ENCODE measurements at regions not wholly inside any gene's neighbourhood (a gene's known extent, or its start where the extent isn't known, plus 50 kb on each side); places are given as distances from the start of the nearest gene placed in this dataset.

- ChIA-PET POLR2A (no interaction called here), CTCF (no interaction called here)
These were observed 229.0 kb upstream of the SP4 start for GRCh38 chr7:21198921-21199320.

- CTCF ChIA-PET: no interaction called here
These were observed 227.4 kb upstream of the SP4 start for GRCh38 chr7:21200503-21200902.

GRCh38 chr7:21214657-21215056, 213.2 kb upstream of the SP4 start:
- ChIA-PET POLR2A (no interaction called here), CTCF (no interaction called here)

More at GRCh38 chr7:21200503-21200902, 227.4 kb upstream of the SP4 start:
- POLR2A ChIA-PET: no interaction called here

- ChIA-PET CTCF (no interaction called here), POLR2A (no interaction called here)
These were observed 212.6 kb upstream of the SP4 start for GRCh38 chr7:21215307-21215706.

GRCh38 chr7:21217365-21217764, 210.5 kb upstream of the SP4 start:
- POLR2A ChIA-PET: no interaction called here

GRCh38 chr7:21218155-21218554, 209.7 kb upstream of the SP4 start:
- ChIA-PET CTCF (no interaction called here), POLR2A (no interaction called here)

More at GRCh38 chr7:21217365-21217764, 210.5 kb upstream of the SP4 start:
- CTCF ChIA-PET: no interaction called here

- POLR2A ChIA-PET: no interaction called here
These were observed 206.8 kb upstream of the SP4 start for GRCh38 chr7:21221130-21221529.

GRCh38 chr7:21238400-21239116, 189.3 kb upstream of the SP4 start:
- CTCF ChIA-PET: no interaction called here
- POLR2A ChIA-PET: no interaction called here

More at GRCh38 chr7:21221130-21221529, 206.8 kb upstream of the SP4 start:
- CTCF ChIA-PET: no interaction called here

- CTCF ChIA-PET: no interaction called here
- POLR2A ChIA-PET: no interaction called here
These were observed 184.6 kb upstream of the SP4 start for GRCh38 chr7:21243265-21243664.

- ChIA-PET CTCF (no interaction called here), POLR2A (no interaction called here)
These were observed 176.6 kb upstream of the SP4 start for GRCh38 chr7:21251151-21251800.

GRCh38 chr7:21253740-21254687, 173.9 kb upstream of the SP4 start:
- POLR2A ChIA-PET: no interaction called here

GRCh38 chr7:21256310-21256877, 171.5 kb upstream of the SP4 start:
- POLR2A ChIA-PET: no interaction called here
- CTCF ChIA-PET: interaction anchor here (0.5 to 0.7 kb wide), 2 partner anchors 135 to 1727 kb away, joined by 3 read pairs; no protein-coding TSS in a partner anchor

More at GRCh38 chr7:21253740-21254687, 173.9 kb upstream of the SP4 start:
- CTCF ChIA-PET: interaction anchor here (0.7 to 1.6 kb wide), 3 partner anchors 173 to 1540 kb away, joined by 3 to 6 read pairs (median 4); no protein-coding TSS in a partner anchor

GRCh38 chr7:21260939-21261338, 166.9 kb upstream of the SP4 start:
- ChIA-PET CTCF (interaction anchor here (1.1 to 1.2 kb wide), 2 partner anchors 167 to 215 kb away, joined by 3 to 4 read pairs; partner anchors contain the start of gene SP4), POLR2A (no interaction called here)

GRCh38 chr7:21261627-21262594, 166.0 kb upstream of the SP4 start:
- ChIA-PET CTCF (interaction anchor here (1.1 to 1.3 kb wide), 3 partner anchors 12 to 214 kb away, joined by 3 to 4 read pairs (median 3); partner anchors contain the start of gene SP4), POLR2A (no interaction called here)

GRCh38 chr7:21269021-21269420, 158.9 kb upstream of the SP4 start:
- ChIA-PET CTCF (no interaction called here), POLR2A (no interaction called here)

- ChIA-PET POLR2A (no interaction called here), CTCF (no interaction called here)
These were observed 151.3 kb upstream of the SP4 start for GRCh38 chr7:21276471-21277035.

GRCh38 chr7:21278944-21279343, 148.9 kb upstream of the SP4 start:
- ChIA-PET POLR2A (no interaction called here), CTCF (no interaction called here)

GRCh38 chr7:21281193-21281592, 146.7 kb upstream of the SP4 start:
- CTCF ChIA-PET: no interaction called here

GRCh38 chr7:21293771-21294170, 134.1 kb upstream of the SP4 start:
- ChIA-PET POLR2A (no interaction called here), CTCF (no interaction called here)

More at GRCh38 chr7:21281193-21281592, 146.7 kb upstream of the SP4 start:
- POLR2A ChIA-PET: no interaction called here

All from activated CD8-positive, alpha-beta memory T cell treated with anti-CD3 and anti-CD28 coated beads for 36 hours (primary cell).